GM12878 (cell line): ENCODE measurements at regions not wholly inside any gene's neighbourhood (a gene's known extent, or its start where the extent isn't known, plus 50 kb on each side); places are given as distances from the start of the nearest gene placed in this dataset.

ENCODE experiments used
- ATAC-seq: fragments of 200-7000 bp; cut with Tn5 transposase; 3 replicates; pipeline ENCODE4 v1.9.1; 2020; ENCODE audit warnings: mild to moderate bottlenecking, moderate library complexity
- BruUV-seq: library from RNA; stranded (reverse); fragments of 400-500 nt; replicated peaks from 2 replicates; lab custom pipeline; 2021; lab: Mats Ljungman, UMichigan
- CTCF ChIA-PET: fragments of 300-600 bp; sonication (Branson Sonifier 250); formaldehyde crosslinking; extraction: SDS; loops from one replicate; lab custom pipeline; 2021; ENCODE audit warnings: inconsistent platforms; lab: Yijun Ruan, JAX
- POLR2A ChIA-PET: fragments of 350-600 bp; formaldehyde crosslinking; extraction: SDS; loops from one replicate; lab custom pipeline; 2021; ENCODE audit warnings: inconsistent platforms; lab: Charles Lee
- RAD21 ChIA-PET: fragments of 300-600 bp; sonication (Branson Sonifier 250); formaldehyde crosslinking; loops from one replicate; lab custom pipeline; 2023; ENCODE audit warnings: antibody characterized with exemption; ENCODE audit not compliant: unreplicated experiment; lab: Charles Lee
- SMC1A ChIA-PET: fragments of 300-600 bp; sonication (Branson Sonifier 250); formaldehyde crosslinking; loops from one replicate; lab custom pipeline; 2023; ENCODE audit not compliant: unreplicated experiment, uncharacterized antibody; lab: Charles Lee
- DNase-seq: peaks from one replicate; pipeline ENCODE4 v3.0.0-alpha.2; 2011; ENCODE audit warnings: low read depth, low spot score
- FAIRE-seq: peaks from 3 replicates; lab custom pipeline; 2011; peaks lifted over from hg19 to GRCh38; lab: Jason Lieb, UNC
- H2AFZ ChIP-seq: 2 replicates; pipeline ENCODE4 v1.6.0; 2011; ENCODE audit warnings: low read depth, low read length, control low read depth; ENCODE audit not compliant: control insufficient read depth
- H3K27ac ChIP-seq: 2 replicates; pipeline ENCODE4 v1.5.1; 2011; ENCODE audit warnings: control low read depth; ENCODE audit not compliant: control insufficient read depth, insufficient read depth
- H3K27me3 ChIP-seq, 2 experiments: replicated peaks in 1 of 2; 2 replicates each; pipeline versions ENCODE4 v1.6.0 to v1.6.1; 2011; ENCODE audit warnings: low read length in 1 of 2; ENCODE audit not compliant: control insufficient read depth in 2 of 2, insufficient read depth in 2 of 2
- H3K36me3 ChIP-seq, 2 experiments: 2 replicates each; pipeline ENCODE4 v1.5.1; 2011; ENCODE audit warnings: low read length in 1 of 2; ENCODE audit not compliant: control insufficient read depth in 2 of 2, insufficient read depth in 2 of 2
- H3K4me1 ChIP-seq: 2 replicates; pipeline ENCODE4 v1.6.1; 2011; ENCODE audit warnings: mild to moderate bottlenecking, low read length, moderate library complexity, mixed read lengths; ENCODE audit not compliant: control insufficient read depth, insufficient read depth
- H3K4me2 ChIP-seq: 2 replicates; pipeline ENCODE4 v1.6.0; 2011; ENCODE audit warnings: control low read depth; ENCODE audit not compliant: control insufficient read depth, insufficient read depth
- H3K4me3 ChIP-seq: fragments of 200-600 bp; sonication (generic); 2 replicates; pipeline ENCODE4 v1.5.1; 2016
- H3K79me2 ChIP-seq: 2 replicates; pipeline ENCODE4 v1.6.0; 2011; ENCODE audit warnings: low read length; ENCODE audit not compliant: control insufficient read depth, insufficient read depth
- H3K9ac ChIP-seq: 2 replicates; pipeline ENCODE4 v1.8.0; 2011; ENCODE audit warnings: low read length, control low read depth, mixed read lengths; ENCODE audit not compliant: control insufficient read depth, insufficient read depth
- H3K9me3 ChIP-seq: replicated peaks from 3 replicates; pipeline ENCODE4 v1.5.1; 2011; ENCODE audit warnings: mild to moderate bottlenecking, low read length; ENCODE audit not compliant: control insufficient read depth, insufficient read depth
- H4K20me1 ChIP-seq: 2 replicates; pipeline ENCODE4 v1.6.0; 2011; ENCODE audit not compliant: control insufficient read depth, insufficient read depth
- ATF2 ChIP-seq: IDR thresholded peaks from 2 replicates; pipeline ENCODE4 v1.6.1; 2012; ENCODE audit warnings: low read length, inconsistent platforms
- DPF2 ChIP-seq: fragments of 450-650 bp; IDR thresholded peaks from 2 replicates; pipeline ENCODE4 v1.6.1; 2017; ENCODE audit warnings: mild to moderate bottlenecking
- FOXM1 ChIP-seq: IDR thresholded peaks from 2 replicates; pipeline ENCODE4 v1.6.1; 2012; ENCODE audit warnings: low read depth, mild to moderate bottlenecking, inconsistent platforms, low read length, moderate library complexity
- PML ChIP-seq: IDR thresholded peaks from 2 replicates; pipeline ENCODE4 v1.6.1; 2012; ENCODE audit warnings: low read length, inconsistent platforms
- PRDM15 ChIP-seq: fragments of 450-650 bp; formaldehyde crosslinking; IDR thresholded peaks from 2 replicates; pipeline ENCODE4 v1.4.0; 2020; ENCODE audit warnings: mild to moderate bottlenecking, moderate library complexity
- USF1 ChIP-seq: IDR thresholded peaks from 2 replicates; pipeline ENCODE4 v1.6.1; 2011; ENCODE audit warnings: borderline replicate concordance, low read depth, mild to moderate bottlenecking, moderate library complexity, mixed read lengths, low read length; ENCODE audit not compliant: insufficient read depth; ENCODE audit errors: extremely low read length
- ZBTB4 ChIP-seq: fragments of 450-650 bp; formaldehyde crosslinking; IDR thresholded peaks from 2 replicates; pipeline ENCODE4 v1.4.0; 2022; ENCODE audit warnings: mild to moderate bottlenecking, moderate library complexity
- WGBS: methylation state at CpG from one replicate; pipeline ENCODE4 v1.1.6; 2016; ENCODE audit warnings: low lambda C conversion rate; ENCODE audit not compliant: insufficient replicate concordance, insufficient coverage; ENCODE audit errors: missing lambda C conversion rate; 5-methylcytosine and 5-hydroxymethylcytosine counted together
- in situ Hi-C: fragments of 300-500 bp; cut with MboI; formaldehyde crosslinking; loops from 9 replicates; pipeline ENCODE4 v1.14.3; 2018; ENCODE audit warnings: mixed read lengths
- intact Hi-C: fragments of 100-400 bp; cut with micrococcal nuclease; formaldehyde crosslinking; loops from one replicate; pipeline ENCODE4 v1.14.2; 2022; ENCODE audit not compliant: unreplicated experiment

GRCh38 chr1:96309783-96310182, 411.8 kb upstream of the PTBP2 start:
- no peaks in the 10 kb centered on the region for H3K27me3 ChIP-seq
- 4% methylated on average over 1 of the region's 1 CpG for WGBS
- H3K9ac ChIP-seq, result no peak overlapping the region
- no peaks in the 10 kb centered on the region for H3K9me3 ChIP-seq
- H3K4me3 ChIP-seq, result no peak overlapping the region
- no TSS peak for BruUV-seq
- intact Hi-C loops, result no loop called here
- in situ Hi-C loops, result no loop called here
- H3K4me2 ChIP-seq, result no peak overlapping the region
- no peaks in the 10 kb centered on the region for H4K20me1 ChIP-seq
- H3K36me3 ChIP-seq, result no peaks in the 10 kb centered on the region
- TF ChIP-seq USF1 (no peak), ATF2 (no peak), PRDM15 (CRISPR knock-in tag) (no peak), ZBTB4 (CRISPR knock-in tag) (no peak), DPF2 (no peak), PML (no peak), FOXM1 (no peak)
- TF ChIP-seq, all 136 proteins: peak for 0
- CTCF ChIA-PET, result no interaction called here
- Histone ChIP-seq H3K27ac (no peak overlapping the region), H3K4me1 (no peaks in the 10 kb centered on the region), H3K79me2 (no peaks in the 10 kb centered on the region), H2AFZ (no peak overlapping the region)
- SMC1A ChIA-PET, result no interaction called here
- FAIRE-seq (no peak), ATAC-seq (no peak), DNase-seq (no peak)
- POLR2A ChIA-PET, result no interaction called here
- RAD21 ChIA-PET, result no interaction called here
